DOHH2 (cell line): ENCODE measurements at regions not wholly inside any gene's neighbourhood (a gene's known extent, or its start where the extent isn't known, plus 50 kb on each side); places are given as distances from the start of the nearest gene placed in this dataset.

Source experiments
- H3F3A ChIP-seq: fragments of 200-600 bp; sonication (generic), shearing (Covaris generic); 2 replicates; pipeline ENCODE4 v1.6.0; 2016; ENCODE audit warnings: antibody characterized with exemption, mild to moderate bottlenecking; ENCODE audit not compliant: control insufficient read depth, insufficient read depth
- H3K27ac ChIP-seq: fragments of 200-600 bp; sonication (generic); 2 replicates; pipeline ENCODE4 v1.5.1; 2014; ENCODE audit warnings: low read depth, mild to moderate bottlenecking, low read length, moderate library complexity
- H3K27me3 ChIP-seq: fragments of 200-600 bp; sonication (generic); 2 replicates; pipeline ENCODE4 v1.6.1; 2014; ENCODE audit warnings: mild to moderate bottlenecking, low read length, mixed read lengths; ENCODE audit not compliant: control insufficient read depth
- H3K36me3 ChIP-seq: fragments of 200-600 bp; sonication (generic); 2 replicates; pipeline ENCODE4 v1.6.1; 2014; ENCODE audit warnings: mild to moderate bottlenecking, low read length, moderate library complexity, mixed read lengths; ENCODE audit not compliant: control insufficient read depth
- H3K4me1 ChIP-seq: fragments of 200-600 bp; sonication (generic); 2 replicates; pipeline ENCODE4 v1.6.1; 2014; ENCODE audit warnings: mild to moderate bottlenecking, low read length, mixed read lengths; ENCODE audit not compliant: control insufficient read depth
- H3K4me2 ChIP-seq: fragments of 200-600 bp; sonication (generic); 2 replicates; pipeline ENCODE4 v1.6.0; 2014; ENCODE audit warnings: mild to moderate bottlenecking, low read length, moderate library complexity
- H3K4me3 ChIP-seq: fragments of 200-600 bp; sonication (generic); 2 replicates; pipeline ENCODE4 v1.5.1; 2014; ENCODE audit warnings: mild to moderate bottlenecking, low read length, mixed read lengths
- H3K79me2 ChIP-seq: fragments of 200-600 bp; sonication (generic); 2 replicates; pipeline ENCODE4 v1.6.1; 2014; ENCODE audit warnings: mild to moderate bottlenecking, low read length, mixed read lengths; ENCODE audit not compliant: control insufficient read depth
- H3K9me2 ChIP-seq: fragments of 200-600 bp; sonication (generic); replicated peaks from 2 replicates; pipeline ENCODE4 v1.6.1; 2014; ENCODE audit warnings: mild to moderate bottlenecking, low read length, mixed read lengths; ENCODE audit not compliant: control insufficient read depth
- H3K9me3 ChIP-seq: fragments of 200-600 bp; sonication (generic); 2 replicates; pipeline ENCODE4 v1.6.1; 2014; ENCODE audit warnings: antibody characterized with exemption, low read length, mixed read lengths; ENCODE audit not compliant: control insufficient read depth, insufficient read depth
- H4K20me1 ChIP-seq: fragments of 200-600 bp; sonication (generic); 2 replicates; pipeline ENCODE4 v1.6.0; 2014; ENCODE audit warnings: low read depth, mild to moderate bottlenecking, antibody characterized with exemption, low read length, moderate library complexity; ENCODE audit not compliant: control insufficient read depth, insufficient read depth
- EZH2phosphoT487 ChIP-seq: fragments of 200-600 bp; sonication (generic); IDR thresholded peaks from 2 replicates; pipeline ENCODE4 v1.6.1; 2017; ENCODE audit warnings: borderline replicate concordance, mild to moderate bottlenecking, antibody characterized with exemption, low read length, moderate library complexity, mixed read lengths
- TF ChIP-seq, protein P1 (sequence below): fragments of 200-600 bp; sonication (generic); IDR thresholded peaks from one replicate; pipeline ENCODE4 v1.5.1; 2014; ENCODE audit warnings: antibody characterized with exemption, mild to moderate bottlenecking, low read depth, low read length; ENCODE audit not compliant: poor library complexity, severe bottlenecking

- peaks cover 15% of the 10 kb centered on the region for H3K4me1 ChIP-seq
- no peak overlapping the region for H3K27ac ChIP-seq
- H3K36me3 ChIP-seq: no peaks in the 10 kb centered on the region
Observed at GRCh38 chr2:45131587-45131986, 122.3 kb upstream of the SIX2 start.

DNA sequence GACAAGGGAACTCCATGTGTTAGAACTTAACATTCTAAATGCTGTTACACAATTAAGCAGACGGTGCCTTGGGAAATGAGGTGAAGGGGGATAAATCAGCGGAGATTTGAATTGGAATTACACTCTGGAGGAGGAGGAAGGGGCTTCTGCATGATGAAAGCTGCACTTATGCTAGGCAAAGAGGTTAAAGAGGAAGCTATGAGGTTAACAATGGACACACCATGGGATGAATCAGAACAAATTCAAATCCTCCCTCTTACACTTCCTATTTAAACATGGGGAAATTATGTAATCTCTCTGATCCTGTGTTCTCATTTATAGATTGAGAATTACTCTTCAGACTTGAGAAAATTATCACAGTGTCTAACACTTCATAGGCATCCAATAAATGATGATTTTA, 121.5 kb upstream of the SIX2 start:
- no peak overlapping the region for H3K27ac ChIP-seq
- H3K4me3 ChIP-seq: no peak overlapping the region
- H3K4me1 ChIP-seq: peaks cover 15% of the 10 kb centered on the region
- no peaks in the 10 kb centered on the region for H3F3A ChIP-seq
- no peak overlapping the region for H3K4me2 ChIP-seq
- H3K36me3 ChIP-seq: no peaks in the 10 kb centered on the region
- TF ChIP-seq, protein P1, sequence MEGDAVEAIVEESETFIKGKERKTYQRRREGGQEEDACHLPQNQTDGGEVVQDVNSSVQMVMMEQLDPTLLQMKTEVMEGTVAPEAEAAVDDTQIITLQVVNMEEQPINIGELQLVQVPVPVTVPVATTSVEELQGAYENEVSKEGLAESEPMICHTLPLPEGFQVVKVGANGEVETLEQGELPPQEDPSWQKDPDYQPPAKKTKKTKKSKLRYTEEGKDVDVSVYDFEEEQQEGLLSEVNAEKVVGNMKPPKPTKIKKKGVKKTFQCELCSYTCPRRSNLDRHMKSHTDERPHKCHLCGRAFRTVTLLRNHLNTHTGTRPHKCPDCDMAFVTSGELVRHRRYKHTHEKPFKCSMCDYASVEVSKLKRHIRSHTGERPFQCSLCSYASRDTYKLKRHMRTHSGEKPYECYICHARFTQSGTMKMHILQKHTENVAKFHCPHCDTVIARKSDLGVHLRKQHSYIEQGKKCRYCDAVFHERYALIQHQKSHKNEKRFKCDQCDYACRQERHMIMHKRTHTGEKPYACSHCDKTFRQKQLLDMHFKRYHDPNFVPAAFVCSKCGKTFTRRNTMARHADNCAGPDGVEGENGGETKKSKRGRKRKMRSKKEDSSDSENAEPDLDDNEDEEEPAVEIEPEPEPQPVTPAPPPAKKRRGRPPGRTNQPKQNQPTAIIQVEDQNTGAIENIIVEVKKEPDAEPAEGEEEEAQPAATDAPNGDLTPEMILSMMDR: no peak
- no peak for TF ChIP-seq EZH2phosphoT487
- no peaks in the 10 kb centered on the region for H3K9me2 ChIP-seq
- no peaks in the 10 kb centered on the region for H3K79me2 ChIP-seq
- no peaks in the 10 kb centered on the region for H4K20me1 ChIP-seq
- no peaks in the 10 kb centered on the region; the same call in 1 of the 2 replicates for H3K9me3 ChIP-seq
- H3K27me3 ChIP-seq: no peaks in the 10 kb centered on the region

More at GRCh38 chr2:45131587-45131986, 122.3 kb upstream of the SIX2 start:
- H4K20me1 ChIP-seq: no peaks in the 10 kb centered on the region
- H3K4me3 ChIP-seq: no peak overlapping the region
- no peaks in the 10 kb centered on the region for H3F3A ChIP-seq
- H3K27me3 ChIP-seq: no peaks in the 10 kb centered on the region
- H3K9me3 ChIP-seq: no peaks in the 10 kb centered on the region; the same call in 1 of the 2 replicates
- no peak overlapping the region for H3K4me2 ChIP-seq
- H3K79me2 ChIP-seq: no peaks in the 10 kb centered on the region
- no peak for TF ChIP-seq EZH2phosphoT487
- TF ChIP-seq, protein P1: no peak
- no peaks in the 10 kb centered on the region for H3K9me2 ChIP-seq

DNA sequence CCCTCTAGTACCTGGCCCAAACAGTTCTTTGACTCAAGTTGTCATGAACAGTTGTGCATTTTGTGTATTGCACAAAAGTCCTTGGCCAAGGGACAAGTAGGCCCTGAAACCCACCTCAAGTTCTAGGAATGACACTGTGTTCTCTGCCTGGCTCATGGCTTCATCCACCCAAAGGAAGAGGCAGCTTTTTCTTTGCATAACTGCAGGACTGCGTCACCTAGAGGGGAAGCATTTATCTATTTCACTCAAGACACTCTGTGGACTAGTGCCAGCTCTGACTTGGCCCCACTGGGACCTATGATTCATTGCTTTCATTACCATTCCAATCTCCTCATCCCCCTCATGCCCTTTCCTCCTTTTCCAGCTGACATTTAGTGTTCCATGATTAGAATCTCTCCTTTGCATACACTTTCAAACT, 119.3 kb upstream of the SIX2 start:
- H3K9me3 ChIP-seq: no peaks in the 10 kb centered on the region
- no peak overlapping the region for H3K4me3 ChIP-seq
- H4K20me1 ChIP-seq: no peaks in the 10 kb centered on the region
- no peaks in the 10 kb centered on the region for H3K36me3 ChIP-seq
- no peak for TF ChIP-seq EZH2phosphoT487
- TF ChIP-seq, protein P1: no peak
- no peaks in the 10 kb centered on the region for H3K4me1 ChIP-seq
- no peaks in the 10 kb centered on the region for H3F3A ChIP-seq
- H3K79me2 ChIP-seq: no peaks in the 10 kb centered on the region
- H3K27ac ChIP-seq: no peak overlapping the region
- H3K9me2 ChIP-seq: no peaks in the 10 kb centered on the region
- no peaks in the 10 kb centered on the region for H3K27me3 ChIP-seq
- no peak overlapping the region for H3K4me2 ChIP-seq

- Histone ChIP-seq H3K36me3 (no peaks in the 10 kb centered on the region), H3K9me3 (no peaks in the 10 kb centered on the region), H3K79me2 (no peaks in the 10 kb centered on the region), H4K20me1 (no peaks in the 10 kb centered on the region), H3K4me1 (no peaks in the 10 kb centered on the region), H3K4me2 (no peak overlapping the region), H3K4me3 (no peak overlapping the region), H3K27me3 (no peaks in the 10 kb centered on the region), H3K27ac (no peak overlapping the region), H3K9me2 (no peaks in the 10 kb centered on the region), H3F3A (no peaks in the 10 kb centered on the region)
- TF ChIP-seq EZH2phosphoT487: no peak
- TF ChIP-seq, protein P1: no peak
Observed at GRCh38 chr2:45127891-45128290, 118.6 kb upstream of the SIX2 start.
